GM12878 (cell line): ENCODE measurements at regions not wholly inside any gene's neighbourhood (a gene's known extent, or its start where the extent isn't known, plus 50 kb on each side); places are given as distances from the start of the nearest gene placed in this dataset.

ENCODE experiments used
- ATAC-seq: fragments of 200-7000 bp; cut with Tn5 transposase; 3 replicates; pipeline ENCODE4 v1.9.1; 2020; ENCODE audit warnings: mild to moderate bottlenecking, moderate library complexity
- BruUV-seq: library from RNA; stranded (reverse); fragments of 400-500 nt; replicated peaks from 2 replicates; lab custom pipeline; 2021; lab: Mats Ljungman, UMichigan
- CTCF ChIA-PET: fragments of 300-600 bp; sonication (Branson Sonifier 250); formaldehyde crosslinking; extraction: SDS; loops from one replicate; lab custom pipeline; 2021; ENCODE audit warnings: inconsistent platforms; lab: Yijun Ruan, JAX
- POLR2A ChIA-PET: fragments of 350-600 bp; formaldehyde crosslinking; extraction: SDS; loops from one replicate; lab custom pipeline; 2021; ENCODE audit warnings: inconsistent platforms; lab: Charles Lee
- RAD21 ChIA-PET: fragments of 300-600 bp; sonication (Branson Sonifier 250); formaldehyde crosslinking; loops from one replicate; lab custom pipeline; 2023; ENCODE audit warnings: antibody characterized with exemption; ENCODE audit not compliant: unreplicated experiment; lab: Charles Lee
- SMC1A ChIA-PET: fragments of 300-600 bp; sonication (Branson Sonifier 250); formaldehyde crosslinking; loops from one replicate; lab custom pipeline; 2023; ENCODE audit not compliant: unreplicated experiment, uncharacterized antibody; lab: Charles Lee
- DNase-seq: peaks from one replicate; pipeline ENCODE4 v3.0.0-alpha.2; 2011; ENCODE audit warnings: low read depth, low spot score
- FAIRE-seq: peaks from 3 replicates; lab custom pipeline; 2011; peaks lifted over from hg19 to GRCh38; lab: Jason Lieb, UNC
- H2AFZ ChIP-seq: 2 replicates; pipeline ENCODE4 v1.6.0; 2011; ENCODE audit warnings: low read depth, low read length, control low read depth; ENCODE audit not compliant: control insufficient read depth
- H3K27ac ChIP-seq: 2 replicates; pipeline ENCODE4 v1.5.1; 2011; ENCODE audit warnings: control low read depth; ENCODE audit not compliant: control insufficient read depth, insufficient read depth
- H3K27me3 ChIP-seq, 2 experiments: replicated peaks in 1 of 2; 2 replicates each; pipeline versions ENCODE4 v1.6.0 to v1.6.1; 2011; ENCODE audit warnings: low read length in 1 of 2; ENCODE audit not compliant: control insufficient read depth in 2 of 2, insufficient read depth in 2 of 2
- H3K36me3 ChIP-seq, 2 experiments: 2 replicates each; pipeline ENCODE4 v1.5.1; 2011; ENCODE audit warnings: low read length in 1 of 2; ENCODE audit not compliant: control insufficient read depth in 2 of 2, insufficient read depth in 2 of 2
- H3K4me1 ChIP-seq: 2 replicates; pipeline ENCODE4 v1.6.1; 2011; ENCODE audit warnings: mild to moderate bottlenecking, low read length, moderate library complexity, mixed read lengths; ENCODE audit not compliant: control insufficient read depth, insufficient read depth
- H3K4me2 ChIP-seq: 2 replicates; pipeline ENCODE4 v1.6.0; 2011; ENCODE audit warnings: control low read depth; ENCODE audit not compliant: control insufficient read depth, insufficient read depth
- H3K4me3 ChIP-seq: fragments of 200-600 bp; sonication (generic); 2 replicates; pipeline ENCODE4 v1.5.1; 2016
- H3K79me2 ChIP-seq: 2 replicates; pipeline ENCODE4 v1.6.0; 2011; ENCODE audit warnings: low read length; ENCODE audit not compliant: control insufficient read depth, insufficient read depth
- H3K9ac ChIP-seq: 2 replicates; pipeline ENCODE4 v1.8.0; 2011; ENCODE audit warnings: low read length, control low read depth, mixed read lengths; ENCODE audit not compliant: control insufficient read depth, insufficient read depth
- H3K9me3 ChIP-seq: replicated peaks from 3 replicates; pipeline ENCODE4 v1.5.1; 2011; ENCODE audit warnings: mild to moderate bottlenecking, low read length; ENCODE audit not compliant: control insufficient read depth, insufficient read depth
- H4K20me1 ChIP-seq: 2 replicates; pipeline ENCODE4 v1.6.0; 2011; ENCODE audit not compliant: control insufficient read depth, insufficient read depth
- ATF7 ChIP-seq: fragments of 450-650 bp; IDR thresholded peaks from 2 replicates; pipeline ENCODE4 v1.6.1; 2016; ENCODE audit warnings: low read depth, mild to moderate bottlenecking
- CBX3 ChIP-seq: fragments of 200-600 bp; sonication (generic); IDR thresholded peaks from 2 replicates; pipeline ENCODE4 v1.6.1; 2016; ENCODE audit warnings: low read depth, borderline replicate concordance
- ELK1 ChIP-seq: IDR thresholded peaks from 2 replicates; pipeline ENCODE4 v1.6.1; 2012; ENCODE audit warnings: low read depth, low read length, improper control_type of control experiment
- IRF3 ChIP-seq: fragments of 450-650 bp; IDR thresholded peaks from 2 replicates; pipeline ENCODE4 v1.6.1; 2014; ENCODE audit warnings: mild to moderate bottlenecking
- MTA2 ChIP-seq: fragments of 450-650 bp; IDR thresholded peaks from 2 replicates; pipeline ENCODE4 v1.6.1; 2016; ENCODE audit warnings: low read depth, mild to moderate bottlenecking, moderate library complexity
- MYC ChIP-seq: IDR thresholded peaks from 2 replicates; pipeline ENCODE4 v1.6.1; 2011; ENCODE audit warnings: mild to moderate bottlenecking, low read length, moderate library complexity, inconsistent platforms; ENCODE audit not compliant: insufficient read depth, insufficient replicate concordance, insufficient read length, severe bottlenecking
- NBN ChIP-seq: fragments of 450-650 bp; IDR thresholded peaks from 2 replicates; pipeline ENCODE4 v1.6.1; 2016
- NFXL1 ChIP-seq: fragments of 450-650 bp; IDR thresholded peaks from 2 replicates; pipeline ENCODE4 v1.6.1; 2017; ENCODE audit warnings: antibody characterized with exemption, mild to moderate bottlenecking, borderline replicate concordance
- SMAD5 ChIP-seq: IDR thresholded peaks from 2 replicates; pipeline ENCODE4 v1.6.1; 2016; ENCODE audit warnings: antibody characterized with exemption, low read depth
- SMC3 ChIP-seq: IDR thresholded peaks from 2 replicates; pipeline ENCODE4 v1.6.1; 2011; ENCODE audit warnings: low read length, improper control_type of control experiment, borderline replicate concordance
- SPI1 ChIP-seq: IDR thresholded peaks from 2 replicates; pipeline ENCODE4 v1.6.1; 2011; ENCODE audit warnings: low read depth, mild to moderate bottlenecking, low read length, moderate library complexity, borderline replicate concordance; ENCODE audit not compliant: insufficient read depth
- YY1 ChIP-seq: IDR thresholded peaks from 2 replicates; pipeline ENCODE4 v1.6.1; 2011; ENCODE audit warnings: low read depth, mild to moderate bottlenecking, low read length
- ZNF592 ChIP-seq: fragments of 450-650 bp; IDR thresholded peaks from 2 replicates; pipeline ENCODE4 v1.6.1; 2017; ENCODE audit warnings: mild to moderate bottlenecking, moderate library complexity
- ZNF687 ChIP-seq: fragments of 450-650 bp; IDR thresholded peaks from 2 replicates; pipeline ENCODE4 v1.6.1; 2017; ENCODE audit warnings: mild to moderate bottlenecking, moderate library complexity
- WGBS: methylation state at CpG from one replicate; pipeline ENCODE4 v1.1.6; 2016; ENCODE audit warnings: low lambda C conversion rate; ENCODE audit not compliant: insufficient replicate concordance, insufficient coverage; ENCODE audit errors: missing lambda C conversion rate; 5-methylcytosine and 5-hydroxymethylcytosine counted together
- in situ Hi-C: fragments of 300-500 bp; cut with MboI; formaldehyde crosslinking; loops from 9 replicates; pipeline ENCODE4 v1.14.3; 2018; ENCODE audit warnings: mixed read lengths
- intact Hi-C: fragments of 100-400 bp; cut with micrococcal nuclease; formaldehyde crosslinking; loops from one replicate; pipeline ENCODE4 v1.14.2; 2022; ENCODE audit not compliant: unreplicated experiment

GRCh38 chr4:128633067-128633466, 176.4 kb upstream of the JADE1 start (continued):
- TF ChIP-seq ZNF592, result no peak
- TF ChIP-seq MTA2, result peak; percentile 50
- no peak for TF ChIP-seq YY1
- no peak for TF ChIP-seq MYC

GRCh38 chr4:128630871-128631270, 178.6 kb upstream of the JADE1 start:
- Histone ChIP-seq H3K79me2 (no peaks in the 10 kb centered on the region), H4K20me1 (no peaks in the 10 kb centered on the region), H3K4me3 (no peak overlapping the region), H3K4me2 (no peak overlapping the region), H3K9me3 (no peaks in the 10 kb centered on the region), H3K4me1 (no peaks in the 10 kb centered on the region), H3K36me3 (no peaks in the 10 kb centered on the region), H3K9ac (no peak overlapping the region), H2AFZ (no peak overlapping the region), H3K27me3 (no peaks in the 10 kb centered on the region), H3K27ac (no peak overlapping the region)
- in situ Hi-C loops (no loop called here), intact Hi-C loops (no loop called here)
- FAIRE-seq (no peak), ATAC-seq (no peak), DNase-seq (no peak)
- ChIA-PET SMC1A (interaction anchor here (0.6 kb wide), 1 partner anchor 44 kb away, joined by 3 read pairs; no protein-coding TSS in a partner anchor), RAD21 (no interaction called here), POLR2A (interaction anchor here (0.5 kb wide), 1 partner anchor 436 kb away, joined by 4 read pairs; no protein-coding TSS in a partner anchor), CTCF (no interaction called here)
- no TSS peak for BruUV-seq
- 56% methylated on average over 5 of the region's 5 CpGs for WGBS
- TF ChIP-seq NBN (no peak), CBX3 (no peak), IRF3 (no peak), ZNF687 (no peak), SMAD5 (no peak), SMC3 (no peak), ATF7 (no peak), SPI1 (no peak), NFXL1 (no peak), ELK1 (no peak)
